LNCAP (cell line): ENCODE measurements at regions not wholly inside any gene's neighbourhood (a gene's known extent, or its start where the extent isn't known, plus 50 kb on each side); places are given as distances from the start of the nearest gene placed in this dataset.

ENCODE experiments used
- TF ChIP-seq, protein P1 (sequence below): fragments of 450-650 bp; IDR thresholded peaks from 2 replicates; pipeline ENCODE4 v1.5.1; 2017; ENCODE audit warnings: mild to moderate bottlenecking

GRCh38 chr7:66454600-66455225, 174.0 kb upstream of the KCTD7 start:
- TF ChIP-seq, protein P1, sequence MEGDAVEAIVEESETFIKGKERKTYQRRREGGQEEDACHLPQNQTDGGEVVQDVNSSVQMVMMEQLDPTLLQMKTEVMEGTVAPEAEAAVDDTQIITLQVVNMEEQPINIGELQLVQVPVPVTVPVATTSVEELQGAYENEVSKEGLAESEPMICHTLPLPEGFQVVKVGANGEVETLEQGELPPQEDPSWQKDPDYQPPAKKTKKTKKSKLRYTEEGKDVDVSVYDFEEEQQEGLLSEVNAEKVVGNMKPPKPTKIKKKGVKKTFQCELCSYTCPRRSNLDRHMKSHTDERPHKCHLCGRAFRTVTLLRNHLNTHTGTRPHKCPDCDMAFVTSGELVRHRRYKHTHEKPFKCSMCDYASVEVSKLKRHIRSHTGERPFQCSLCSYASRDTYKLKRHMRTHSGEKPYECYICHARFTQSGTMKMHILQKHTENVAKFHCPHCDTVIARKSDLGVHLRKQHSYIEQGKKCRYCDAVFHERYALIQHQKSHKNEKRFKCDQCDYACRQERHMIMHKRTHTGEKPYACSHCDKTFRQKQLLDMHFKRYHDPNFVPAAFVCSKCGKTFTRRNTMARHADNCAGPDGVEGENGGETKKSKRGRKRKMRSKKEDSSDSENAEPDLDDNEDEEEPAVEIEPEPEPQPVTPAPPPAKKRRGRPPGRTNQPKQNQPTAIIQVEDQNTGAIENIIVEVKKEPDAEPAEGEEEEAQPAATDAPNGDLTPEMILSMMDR: no peak

DNA sequence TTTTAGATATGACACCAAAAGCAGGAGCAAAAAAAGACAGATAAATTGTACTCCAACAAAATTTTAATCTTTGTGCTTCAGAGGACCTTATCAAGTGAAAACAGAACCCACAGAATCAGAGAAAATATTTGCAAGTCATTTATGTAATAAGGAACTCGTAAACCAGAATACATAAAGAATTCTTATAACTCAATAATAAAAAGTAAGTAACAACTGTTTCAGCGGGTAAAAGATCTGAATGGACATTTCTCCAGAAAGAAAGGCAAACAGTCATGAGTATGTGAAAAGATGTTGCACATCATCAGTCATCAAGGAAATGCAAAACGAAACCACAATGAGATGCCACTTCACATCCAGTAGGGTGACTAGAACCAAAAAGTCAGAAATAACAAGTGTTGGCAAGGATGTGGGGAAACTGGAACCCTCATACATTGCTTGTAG, 167.7 kb upstream of the KCTD7 start:
- TF ChIP-seq, protein P1: no peak

- TF ChIP-seq, protein P1: no peak
Measured at GRCh38 chr7:66464059-66464458, 164.6 kb upstream of the KCTD7 start.

GRCh38 chr7:66466081-66466600, 162.5 kb upstream of the KCTD7 start:
- TF ChIP-seq, protein P1: no peak

- TF ChIP-seq, protein P1: no peak
Measured at GRCh38 chr7:66467887-66468286, 160.8 kb upstream of the KCTD7 start.

- TF ChIP-seq, protein P1: no peak
Measured at GRCh38 chr7:66474441-66474840, 154.2 kb upstream of the KCTD7 start.

GRCh38 chr7:66493235-66494205, 135.2 kb upstream of the KCTD7 start:
- TF ChIP-seq, protein P1: no peak; the same call in 1 of the 2 replicates
